K562 (cell line): ENCODE measurements at regions not wholly inside any gene's neighbourhood (a gene's known extent, or its start where the extent isn't known, plus 50 kb on each side); places are given as distances from the start of the nearest gene placed in this dataset.

Source experiments
- ATAC-seq: fragments of 200-7000 bp; cut with Tn5 transposase; 3 replicates; pipeline ENCODE4 v1.9.1; 2020; ENCODE audit warnings: moderate library complexity
- BruUV-seq: library from RNA; stranded (reverse); fragments of 400-500 nt; replicated peaks from 2 replicates; lab custom pipeline; 2021; lab: Mats Ljungman, UMichigan
- CTCF ChIA-PET: fragments of 300-600 bp; formaldehyde crosslinking; extraction: SDS; loops from one replicate; lab custom pipeline; 2021; ENCODE audit warnings: low intra/inter-chr PET ratio; lab: Yijun Ruan, JAX
- POLR2A ChIA-PET: fragments of 300-600, 350-650 bp; sonication (Branson Sonifier 250); formaldehyde crosslinking; extraction: SDS; loops from one replicate; lab custom pipeline; 2021; ENCODE audit warnings: antibody characterized with exemption, inconsistent platforms; lab: Yijun Ruan, JAX
- DNase-seq, 4 experiments: peaks; one replicate each; pipeline versions ENCODE4 v3.0.0 to v3.0.0-alpha.2; 2011 to 2018; ENCODE audit warnings: low spot score in 3 of 4, mixed read lengths in 3 of 4; ENCODE audit errors: extremely low read depth in 1 of 4
- FAIRE-seq: peaks from 2 replicates; lab custom pipeline; 2011; peaks lifted over from hg19 to GRCh38; lab: Jason Lieb, UNC
- H2AFZ ChIP-seq: 2 replicates; pipeline ENCODE4 v1.6.0; 2011; ENCODE audit warnings: low read depth, low read length, control low read depth, inconsistent platforms
- H3K27ac ChIP-seq: fragments of 200-600 bp; 3 replicates; pipeline ENCODE4 v1.8.0; 2011; ENCODE audit warnings: low read depth, mild to moderate bottlenecking, control low read depth, inconsistent platforms, low read length, moderate library complexity, mixed read lengths; ENCODE audit errors: extremely low read depth
- H3K27me3 ChIP-seq, 2 experiments: fragments of 300-600 bp in 1 of 2; 2 replicates in 1 of 2; 3 replicates in 1 of 2; pipeline versions ENCODE4 v1.6.0 to v1.8.0; 2011; ENCODE audit warnings: inconsistent platforms in 2 of 2, low read length in 2 of 2, mild to moderate bottlenecking in 1 of 2, mixed read lengths in 1 of 2, moderate library complexity in 1 of 2; ENCODE audit not compliant: control insufficient read depth in 2 of 2, insufficient read depth in 2 of 2
- H3K36me3 ChIP-seq: fragments of 300-600 bp; 3 replicates; pipeline ENCODE4 v1.8.0; 2011; ENCODE audit warnings: mild to moderate bottlenecking, low read length, inconsistent platforms; ENCODE audit not compliant: control insufficient read depth, insufficient read depth
- H3K4me1 ChIP-seq, 2 experiments: fragments of 200-600 bp in 1 of 2; replicated peaks in 1 of 2; 2 replicates in 1 of 2; 3 replicates in 1 of 2; pipeline versions ENCODE4 v1.5.1 to v1.8.0; 2011; ENCODE audit warnings: inconsistent platforms in 2 of 2, low read length in 2 of 2, mild to moderate bottlenecking in 1 of 2, mixed read lengths in 1 of 2, moderate library complexity in 1 of 2; ENCODE audit not compliant: control insufficient read depth in 2 of 2, insufficient read depth in 2 of 2
- H3K4me2 ChIP-seq: 2 replicates; pipeline ENCODE4 v1.6.1; 2011; ENCODE audit warnings: low read length, control low read depth, inconsistent platforms, mixed read lengths; ENCODE audit not compliant: insufficient read depth
- H3K4me3 ChIP-seq: fragments of 200-600 bp; sonication (generic), shearing (Covaris generic); 2 replicates; pipeline ENCODE4 v1.5.1; 2016; ENCODE audit warnings: control low read depth, inconsistent platforms
- H3K79me2 ChIP-seq: fragments of 200-600 bp; 3 replicates; pipeline ENCODE4 v1.8.0; 2011; ENCODE audit warnings: low read length, inconsistent platforms; ENCODE audit not compliant: control insufficient read depth, insufficient read depth
- H3K9ac ChIP-seq, 2 experiments: 2 replicates each; pipeline versions ENCODE4 v1.6.0 to v1.6.1; 2011; ENCODE audit warnings: low read depth in 2 of 2, low read length in 2 of 2, control low read depth in 1 of 2, inconsistent platforms in 1 of 2, mild to moderate bottlenecking in 1 of 2, mixed read lengths in 1 of 2; ENCODE audit not compliant: insufficient read depth in 1 of 2
- H3K9me1 ChIP-seq: one replicate; pipeline ENCODE4 v1.6.0; 2011; ENCODE audit warnings: inconsistent platforms, mild to moderate bottlenecking, low read length, moderate library complexity; ENCODE audit not compliant: control insufficient read depth, insufficient read depth
- H3K9me3 ChIP-seq: replicated peaks from 2 replicates; pipeline ENCODE4 v1.5.1; 2011; ENCODE audit warnings: low read depth, low read length, inconsistent platforms; ENCODE audit not compliant: control insufficient read depth, insufficient read depth
- H4K20me1 ChIP-seq: replicated peaks from 2 replicates; pipeline ENCODE4 v1.6.1; 2011; ENCODE audit warnings: low read length, inconsistent platforms, mixed read lengths; ENCODE audit not compliant: control insufficient read depth, insufficient read depth
- CHAMP1 ChIP-seq: fragments of 450-650 bp; IDR thresholded peaks from 2 replicates; pipeline ENCODE4 v1.6.1; 2016; ENCODE audit warnings: mild to moderate bottlenecking
- ELF2 ChIP-seq: fragments of 250-450 bp; sonication (Bioruptor Pico); IDR thresholded peaks from 2 replicates; pipeline ENCODE4 v1.5.0; 2021; ENCODE audit warnings: mild to moderate bottlenecking
- JUNB ChIP-seq: fragments of 450-650 bp; formaldehyde crosslinking; conservative IDR thresholded peaks from 2 replicates; pipeline ENCODE4 v1.4.0; 2020; ENCODE audit warnings: mild to moderate bottlenecking
- MECOM ChIP-seq: fragments of 250-450 bp; sonication (Bioruptor Pico); IDR thresholded peaks from 2 replicates; pipeline ENCODE4 v1.8.0; 2022; ENCODE audit warnings: inconsistent platforms
- NKRF ChIP-seq: fragments of 450-650 bp; IDR thresholded peaks from 2 replicates; pipeline ENCODE4 v1.6.1; 2016; ENCODE audit warnings: borderline replicate concordance
- STAT5B ChIP-seq: fragments of 250-450 bp; sonication (Bioruptor Pico); IDR thresholded peaks from 2 replicates; pipeline ENCODE4 v1.8.0; 2021; ENCODE audit warnings: mild to moderate bottlenecking, inconsistent platforms
- TCF7L2 ChIP-seq: fragments of 150-350 bp; IDR thresholded peaks from 2 replicates; pipeline ENCODE4 v1.6.1; 2016; ENCODE audit warnings: low read depth, mild to moderate bottlenecking, low read length, moderate library complexity
- TEAD1 ChIP-seq, 2 experiments: fragments of 450-650 bp in 1 of 2; sonication (generic) in 1 of 2; formaldehyde crosslinking; IDR thresholded peaks; 2 replicates each; pipeline versions ENCODE4 v1.4.0 to v1.8.0; 2020 to 2022; ENCODE audit warnings: mild to moderate bottlenecking in 2 of 2, missing genetic modification reagents in 1 of 2
- TFAP4 ChIP-seq: sonication (generic); formaldehyde crosslinking; IDR thresholded peaks from 2 replicates; pipeline ENCODE4 v1.8.0; 2022; ENCODE audit warnings: missing genetic modification reagents, mild to moderate bottlenecking, moderate library complexity, borderline replicate concordance
- ZBTB33 ChIP-seq: sonication (generic); formaldehyde crosslinking; IDR thresholded peaks from 2 replicates; pipeline ENCODE4 v1.8.1; 2023; ENCODE audit warnings: mild to moderate bottlenecking, missing genetic modification reagents
- ZC3H4 ChIP-seq: sonication (generic); formaldehyde crosslinking; IDR thresholded peaks from 2 replicates; pipeline ENCODE4 v1.9.0; 2021; ENCODE audit warnings: missing genetic modification reagents, borderline replicate concordance
- ZKSCAN1 ChIP-seq: fragments of 150-350 bp; IDR thresholded peaks from 2 replicates; pipeline ENCODE4 v1.6.1; 2016; ENCODE audit warnings: low read depth, low read length
- ZNF444 ChIP-seq: fragments of 250-450 bp; sonication (Bioruptor Pico); IDR thresholded peaks from 2 replicates; pipeline ENCODE4 v1.4.0; 2020; ENCODE audit warnings: mild to moderate bottlenecking, moderate library complexity
- WGBS: fragments of 100-300 bp; shearing (Covaris generic); methylation state at CpG from one replicate; pipeline ENCODE4 v1.1.6; 2016; ENCODE audit warnings: low coverage, mixed read lengths; ENCODE audit not compliant: insufficient coverage; ENCODE audit errors: missing lambda C conversion rate; 5-methylcytosine and 5-hydroxymethylcytosine counted together
- in situ Hi-C: fragments of 300-500 bp; cut with MboI; formaldehyde crosslinking; loops from 4 replicates; pipeline ENCODE4 v1.15.0; 2018; ENCODE audit warnings: inconsistent platforms, mixed read lengths
- intact Hi-C: fragments of 100-400 bp; cut with micrococcal nuclease; formaldehyde crosslinking; loops from 2 replicates; pipeline ENCODE4 v1.14.2; 2022

GRCh38 chr5:125863579-125863978 is 559.6 kb upstream of the GRAMD2B start:
- no peak for DNase-seq
- ChIA-PET POLR2A (no interaction called here), CTCF (no interaction called here)
- H3K9me1 ChIP-seq = no peaks in the 10 kb centered on the region
- no peaks in the 10 kb centered on the region for H3K9me3 ChIP-seq
- H3K9ac ChIP-seq = no peak overlapping the region
- intact Hi-C loops (no loop called here), in situ Hi-C loops (no loop called here)
- H4K20me1 ChIP-seq = no peaks in the 10 kb centered on the region
- TF ChIP-seq ELF2 (CRISPR knock-in tag) (no peak), MECOM (CRISPR knock-in tag) (no peak), ZKSCAN1 (no peak), ZBTB33 (CRISPR knock-in tag) (no peak), NKRF (no peak), ZNF444 (CRISPR knock-in tag) (no peak), TCF7L2 (no peak), JUNB (CRISPR knock-in tag) (no peak), CHAMP1 (no peak), ZC3H4 (CRISPR knock-in tag) (no peak), TEAD1 (CRISPR knock-in tag; IDR thresholded peaks at IDR 0.05) (no peak), STAT5B (no peak), TFAP4 (CRISPR knock-in tag) (no peak)
- no peaks in the 10 kb centered on the region for H3K79me2 ChIP-seq
- 0% methylated on average over 2 of the region's 2 CpGs for WGBS
- no peak overlapping the region for H2AFZ ChIP-seq
- no peak overlapping the region for H3K4me3 ChIP-seq
- H3K27ac ChIP-seq = no peak overlapping the region
- no peak for ATAC-seq
- H3K36me3 ChIP-seq = no peaks in the 10 kb centered on the region
- BruUV-seq = no TSS peak
- no peak for FAIRE-seq
- H3K4me2 ChIP-seq = no peak overlapping the region
- H3K4me1 ChIP-seq = no peaks in the 10 kb centered on the region
- H3K27me3 ChIP-seq = no peaks in the 10 kb centered on the region
